ENCODE measurements at regions not wholly inside any gene's neighbourhood (a gene's known extent, or its start where the extent isn't known, plus 50 kb on each side); places are given as distances from the start of the nearest gene placed in this dataset.

GRCh38 chr12:83954956-83955601 lies 957.5 kb downstream of the SLC6A15 start:
- intact Hi-C loops (cut with micrococcal nuclease) = no loop called here
- Histone ChIP-seq H3K4me1 (no peaks in the 10 kb centered on the region), H3K27me3 (ENCODE audit: low read depth) (no peaks in the 10 kb centered on the region), H3K4me3 (no peak overlapping the region), H3K27ac (replicated peaks) (no peak overlapping the region), H3K9me3 (replicated peaks) (peaks cover 11% of the 10 kb centered on the region), H3K36me3 (no peaks in the 10 kb centered on the region)
- DNase-seq = no peak
- no peak for TF ChIP-seq CTCF (IDR thresholded peaks at IDR 0.05; ENCODE audit: borderline replicate concordance)

GRCh38 chr12:83954071-83954789 lies 958.4 kb downstream of the SLC6A15 start:
- no peaks in the 10 kb centered on the region for H3K27me3 ChIP-seq (ENCODE audit: low read depth)
- no peaks in the 10 kb centered on the region for H3K4me1 ChIP-seq
- intact Hi-C loops (cut with micrococcal nuclease) = no loop called here
- TF ChIP-seq CTCF (IDR thresholded peaks at IDR 0.05; ENCODE audit: borderline replicate concordance) = no peak
- no peak overlapping the region for H3K4me3 ChIP-seq
- H3K9me3 ChIP-seq (replicated peaks) = peaks cover 11% of the 10 kb centered on the region
- no peak overlapping the region for H3K27ac ChIP-seq (replicated peaks)
- H3K36me3 ChIP-seq = no peaks in the 10 kb centered on the region
- DNase-seq = no peak

GRCh38 chr12:83945871-83946270 lies 966.7 kb downstream of the SLC6A15 start:
- no peaks in the 10 kb centered on the region for H3K4me1 ChIP-seq
- TF ChIP-seq CTCF (IDR thresholded peaks at IDR 0.05; ENCODE audit: borderline replicate concordance) = no peak
- no peak for DNase-seq
- H3K4me3 ChIP-seq = no peak overlapping the region
- no peaks in the 10 kb centered on the region for H3K36me3 ChIP-seq
- peaks cover 5% of the 10 kb centered on the region for H3K9me3 ChIP-seq (replicated peaks)
- no peak overlapping the region for H3K27ac ChIP-seq (replicated peaks)
- no peaks in the 10 kb centered on the region for H3K27me3 ChIP-seq (ENCODE audit: low read depth)
- intact Hi-C loops (cut with micrococcal nuclease) = no loop called here

GRCh38 chr12:83939718-83940117 lies 972.9 kb downstream of the SLC6A15 start:
- intact Hi-C loops (cut with micrococcal nuclease) = no loop called here
- no peaks in the 10 kb centered on the region for H3K36me3 ChIP-seq
- H3K27me3 ChIP-seq (ENCODE audit: low read depth) = no peaks in the 10 kb centered on the region
- H3K27ac ChIP-seq (replicated peaks) = no peak overlapping the region
- TF ChIP-seq CTCF (IDR thresholded peaks at IDR 0.05; ENCODE audit: borderline replicate concordance) = no peak
- no peaks in the 10 kb centered on the region for H3K4me1 ChIP-seq
- no peak overlapping the region for H3K4me3 ChIP-seq
- no peaks in the 10 kb centered on the region for H3K9me3 ChIP-seq (replicated peaks)
- DNase-seq = no peak

GRCh38 chr12:83933615-83934014 lies 979.0 kb downstream of the SLC6A15 start:
- no peak for TF ChIP-seq CTCF (IDR thresholded peaks at IDR 0.05; ENCODE audit: borderline replicate concordance)
- Histone ChIP-seq H3K27me3 (ENCODE audit: low read depth) (no peaks in the 10 kb centered on the region), H3K9me3 (replicated peaks) (peaks cover 13% of the 10 kb centered on the region), H3K36me3 (no peaks in the 10 kb centered on the region), H3K4me3 (no peak overlapping the region), H3K4me1 (no peaks in the 10 kb centered on the region), H3K27ac (replicated peaks) (no peak overlapping the region)
- DNase-seq = no peak
- intact Hi-C loops (cut with micrococcal nuclease) = no loop called here
